ENCODE measurements at regions not wholly inside any gene's neighbourhood (a gene's known extent, or its start where the extent isn't known, plus 50 kb on each side); places are given as distances from the start of the nearest gene placed in this dataset.

DNA sequence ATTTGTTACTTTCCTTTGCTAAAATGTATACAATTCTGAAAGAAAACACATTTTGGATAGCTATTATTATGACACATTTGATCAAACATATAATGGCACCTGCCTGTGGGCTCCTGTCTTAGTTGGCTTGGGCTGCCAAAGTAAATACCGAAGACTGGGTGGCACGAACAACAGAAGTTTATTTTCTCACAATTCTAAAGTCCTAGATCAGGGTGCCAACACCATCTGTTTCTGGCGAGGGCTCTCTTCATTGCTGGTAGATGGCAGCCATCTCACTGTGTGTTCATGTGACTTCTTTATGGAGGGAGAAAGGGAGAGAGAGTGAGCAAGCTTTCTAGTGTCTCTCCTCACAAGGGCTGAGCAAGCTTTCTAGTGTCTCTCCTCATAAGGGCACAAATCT is 195.8 kb upstream of the FAM3C start:
- H3K27ac ChIP-seq (ENCODE audit: low read depth, low read length): no peak overlapping the region
- H3K23ac ChIP-seq (ENCODE audit: low read length): no peak overlapping the region
- H2BK5ac ChIP-seq (ENCODE audit: low read length): no peak overlapping the region
- H4K8ac ChIP-seq (ENCODE audit: low read depth, low read length): no peak overlapping the region
- no peak for DNase-seq
- no peak overlapping the region for H4K5ac ChIP-seq (ENCODE audit: low read length)
- H3K79me2 ChIP-seq (ENCODE audit: control insufficient read depth, insufficient read depth, low read length): no peaks in the 10 kb centered on the region
- H3K79me1 ChIP-seq (ENCODE audit: low read length): no peaks in the 10 kb centered on the region
- no peak overlapping the region for H2BK120ac ChIP-seq (ENCODE audit: low read depth, low read length)
- no peak overlapping the region for H3K4ac ChIP-seq (ENCODE audit: low read depth, low read length)
- no peaks in the 10 kb centered on the region for H3K27me3 ChIP-seq (ENCODE audit: insufficient read depth, low read length, poor library complexity)
- no peak overlapping the region for H2AK5ac ChIP-seq (ENCODE audit: low read length)
- no peak overlapping the region for H3K18ac ChIP-seq (ENCODE audit: low read length)
- H3K36me3 ChIP-seq (ENCODE audit: control insufficient read depth, insufficient read depth, low read length): no peaks in the 10 kb centered on the region
- no peaks in the 10 kb centered on the region for H3K4me1 ChIP-seq (ENCODE audit: control insufficient read depth, low read depth, low read length)
- H3K56ac ChIP-seq (ENCODE audit: low read length): no peak overlapping the region
- H2BK15ac ChIP-seq (replicated peaks; ENCODE audit: low read depth): no peak overlapping the region
- no peak overlapping the region for H3K9ac ChIP-seq (ENCODE audit: low read length)
- H3K4me2 ChIP-seq (ENCODE audit: low read length): no peak overlapping the region
- no peak overlapping the region for H3K4me3 ChIP-seq (ENCODE audit: low read length)
- WGBS (ENCODE audit: extremely low coverage, insufficient coverage, low lambda C conversion rate): no CpG with 5 or more reads among the region's 3 CpGs

DNA sequence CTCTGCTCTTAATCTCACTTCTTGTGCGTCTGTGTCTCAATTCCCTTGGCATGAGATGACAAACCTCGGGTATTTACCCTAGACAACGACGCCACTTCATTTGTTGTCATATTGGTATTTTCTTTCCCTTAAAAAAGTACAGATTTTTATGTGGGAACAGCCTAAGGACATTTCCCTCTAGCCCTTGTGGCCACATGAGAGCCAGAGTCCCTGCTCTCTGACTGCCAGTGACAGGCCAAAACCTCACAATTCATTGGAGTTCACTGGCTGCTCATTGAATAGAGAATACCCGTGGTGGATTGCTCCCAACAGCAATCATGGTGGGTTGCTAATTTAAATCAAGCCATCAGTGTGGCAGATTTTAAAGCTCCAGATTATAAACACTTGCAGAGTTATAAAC is 191.3 kb upstream of the FAM3C start:
- H3K27ac ChIP-seq (ENCODE audit: low read depth, low read length): no peak overlapping the region
- H3K4ac ChIP-seq (ENCODE audit: low read depth, low read length): no peak overlapping the region
- no peak overlapping the region for H3K9ac ChIP-seq (ENCODE audit: low read length)
- H3K23ac ChIP-seq (ENCODE audit: low read length): no peak overlapping the region
- no peaks in the 10 kb centered on the region for H3K36me3 ChIP-seq (ENCODE audit: control insufficient read depth, insufficient read depth, low read length)
- H4K8ac ChIP-seq (ENCODE audit: low read depth, low read length): no peak overlapping the region
- H3K79me1 ChIP-seq (ENCODE audit: low read length): no peaks in the 10 kb centered on the region
- no peak overlapping the region for H2BK120ac ChIP-seq (ENCODE audit: low read depth, low read length)
- no peak overlapping the region for H2BK5ac ChIP-seq (ENCODE audit: low read length)
- no peak overlapping the region for H3K4me2 ChIP-seq (ENCODE audit: low read length)
- no peak overlapping the region for H2BK15ac ChIP-seq (replicated peaks; ENCODE audit: low read depth)
- H3K4me3 ChIP-seq (ENCODE audit: low read length): no peak overlapping the region
- no peak overlapping the region for H2AK5ac ChIP-seq (ENCODE audit: low read length)
- no peak overlapping the region for H3K56ac ChIP-seq (ENCODE audit: low read length)
- no peak for DNase-seq
- H3K79me2 ChIP-seq (ENCODE audit: control insufficient read depth, insufficient read depth, low read length): no peaks in the 10 kb centered on the region
- no peak overlapping the region for H4K5ac ChIP-seq (ENCODE audit: low read length)
- no peaks in the 10 kb centered on the region for H3K4me1 ChIP-seq (ENCODE audit: control insufficient read depth, low read depth, low read length)
- no peaks in the 10 kb centered on the region for H3K27me3 ChIP-seq (ENCODE audit: insufficient read depth, low read length, poor library complexity)
- no CpG with 5 or more reads among the region's 5 CpGs for WGBS (ENCODE audit: extremely low coverage, insufficient coverage, low lambda C conversion rate)
- H3K18ac ChIP-seq (ENCODE audit: low read length): no peak overlapping the region

DNA sequence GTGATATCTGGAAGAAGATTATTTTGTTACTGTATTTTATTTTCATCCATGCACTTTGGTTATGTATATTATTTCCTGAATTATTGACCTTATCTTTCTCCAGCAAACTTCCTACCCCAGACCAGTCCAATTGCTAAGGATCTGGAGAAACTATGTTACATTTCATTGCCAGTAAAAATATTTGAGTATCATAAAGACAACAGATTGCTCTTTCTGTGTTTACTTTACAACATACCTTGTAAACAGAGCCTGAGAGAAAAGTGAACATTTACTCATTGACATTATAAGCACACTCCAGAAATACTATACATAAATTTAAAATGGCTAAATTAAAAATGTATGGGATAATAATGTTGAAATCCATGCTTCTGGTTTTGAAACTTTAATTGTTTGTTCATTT is 186.2 kb upstream of the FAM3C start:
- H3K36me3 ChIP-seq (ENCODE audit: control insufficient read depth, insufficient read depth, low read length): no peaks in the 10 kb centered on the region
- H4K5ac ChIP-seq (ENCODE audit: low read length): no peak overlapping the region
- DNase-seq: no peak
- H3K18ac ChIP-seq (ENCODE audit: low read length): no peak overlapping the region
- no peak overlapping the region for H2BK15ac ChIP-seq (replicated peaks; ENCODE audit: low read depth)
- no peak overlapping the region for H4K8ac ChIP-seq (ENCODE audit: low read depth, low read length)
- H3K79me2 ChIP-seq (ENCODE audit: control insufficient read depth, insufficient read depth, low read length): no peaks in the 10 kb centered on the region
- H3K9ac ChIP-seq (ENCODE audit: low read length): no peak overlapping the region
- H2AK5ac ChIP-seq (ENCODE audit: low read length): no peak overlapping the region
- H3K4me3 ChIP-seq (ENCODE audit: low read length): no peak overlapping the region
- no peak overlapping the region for H3K23ac ChIP-seq (ENCODE audit: low read length)
- no peak overlapping the region for H3K27ac ChIP-seq (ENCODE audit: low read depth, low read length)
- no peak overlapping the region for H2BK120ac ChIP-seq (ENCODE audit: low read depth, low read length)
- no peak overlapping the region for H2BK5ac ChIP-seq (ENCODE audit: low read length)
- no peaks in the 10 kb centered on the region for H3K79me1 ChIP-seq (ENCODE audit: low read length)
- H3K4ac ChIP-seq (ENCODE audit: low read depth, low read length): no peak overlapping the region
- no peak overlapping the region for H3K56ac ChIP-seq (ENCODE audit: low read length)
- H3K27me3 ChIP-seq (ENCODE audit: insufficient read depth, low read length, poor library complexity): no peaks in the 10 kb centered on the region
- no peak overlapping the region for H3K4me2 ChIP-seq (ENCODE audit: low read length)
- no peaks in the 10 kb centered on the region for H3K4me1 ChIP-seq (ENCODE audit: control insufficient read depth, low read depth, low read length)

DNA sequence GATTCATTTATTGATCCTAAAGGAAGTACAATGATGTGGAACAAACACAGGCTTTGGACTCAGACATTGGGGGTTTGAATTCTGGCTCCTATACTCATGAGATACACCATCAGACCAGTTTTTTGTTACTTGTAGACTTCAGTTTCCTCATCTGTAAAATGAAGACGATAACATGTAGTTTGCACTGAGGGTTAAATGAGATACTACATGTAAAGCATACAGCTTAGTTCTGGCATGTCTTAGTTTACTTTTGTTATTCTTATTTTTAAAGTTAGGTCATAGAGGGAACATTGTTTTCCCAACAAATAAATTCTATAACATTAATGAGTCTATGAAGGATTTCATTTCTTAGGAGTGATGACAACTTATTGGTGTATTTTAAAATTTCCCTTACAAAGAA is 183.5 kb upstream of the FAM3C start:
- Histone ChIP-seq H2BK5ac (ENCODE audit: low read length) (no peak overlapping the region), H3K4me1 (ENCODE audit: control insufficient read depth, low read depth, low read length) (no peaks in the 10 kb centered on the region), H3K27ac (ENCODE audit: low read depth, low read length) (no peak overlapping the region), H3K4me2 (ENCODE audit: low read length) (no peak overlapping the region), H4K8ac (ENCODE audit: low read depth, low read length) (no peak overlapping the region), H4K5ac (ENCODE audit: low read length) (no peak overlapping the region), H2BK15ac (replicated peaks; ENCODE audit: low read depth) (no peak overlapping the region), H3K18ac (ENCODE audit: low read length) (no peak overlapping the region), H3K4ac (ENCODE audit: low read depth, low read length) (no peak overlapping the region), H3K27me3 (ENCODE audit: insufficient read depth, low read length, poor library complexity) (no peaks in the 10 kb centered on the region), H2AK5ac (ENCODE audit: low read length) (no peak overlapping the region), H3K36me3 (ENCODE audit: control insufficient read depth, insufficient read depth, low read length) (no peaks in the 10 kb centered on the region), H3K9ac (ENCODE audit: low read length) (no peak overlapping the region), H3K79me2 (ENCODE audit: control insufficient read depth, insufficient read depth, low read length) (no peaks in the 10 kb centered on the region), H2BK120ac (ENCODE audit: low read depth, low read length) (no peak overlapping the region), H3K23ac (ENCODE audit: low read length) (no peak overlapping the region), H3K79me1 (ENCODE audit: low read length) (no peaks in the 10 kb centered on the region), H3K4me3 (ENCODE audit: low read length) (no peak overlapping the region), H3K56ac (ENCODE audit: low read length) (no peak overlapping the region)
- DNase-seq: no peak
- WGBS (ENCODE audit: extremely low coverage, insufficient coverage, low lambda C conversion rate): no CpG with 5 or more reads among the region's 1 CpG

DNA sequence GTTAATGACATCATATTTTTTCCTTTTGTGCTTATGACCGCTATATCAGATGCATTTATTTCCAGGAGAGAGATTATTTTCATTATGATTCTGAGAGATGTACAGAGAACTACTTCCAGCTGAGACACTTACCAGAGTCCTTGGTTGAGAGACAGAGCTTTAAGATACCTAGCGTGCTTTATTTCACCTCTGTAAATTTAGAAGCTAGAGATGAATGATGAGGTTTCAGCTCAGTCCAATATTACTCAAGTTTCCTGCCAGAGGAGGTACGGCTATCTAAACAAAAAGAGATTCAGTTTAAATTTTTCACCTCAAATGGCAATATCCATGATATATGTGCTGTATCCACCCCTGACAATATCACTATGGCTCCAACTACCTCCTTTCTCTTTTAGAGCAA is 182.6 kb upstream of the FAM3C start:
- no peak overlapping the region for H3K56ac ChIP-seq (ENCODE audit: low read length)
- no CpG with 5 or more reads among the region's 3 CpGs for WGBS (ENCODE audit: extremely low coverage, insufficient coverage, low lambda C conversion rate)
- H2BK5ac ChIP-seq (ENCODE audit: low read length): no peak overlapping the region
- no peak overlapping the region for H4K5ac ChIP-seq (ENCODE audit: low read length)
- H3K36me3 ChIP-seq (ENCODE audit: control insufficient read depth, insufficient read depth, low read length): no peaks in the 10 kb centered on the region
- no peaks in the 10 kb centered on the region for H3K79me2 ChIP-seq (ENCODE audit: control insufficient read depth, insufficient read depth, low read length)
- no peak overlapping the region for H4K8ac ChIP-seq (ENCODE audit: low read depth, low read length)
- H3K4me3 ChIP-seq (ENCODE audit: low read length): no peak overlapping the region
- no peak overlapping the region for H2AK5ac ChIP-seq (ENCODE audit: low read length)
- no peaks in the 10 kb centered on the region for H3K79me1 ChIP-seq (ENCODE audit: low read length)
- H3K4me2 ChIP-seq (ENCODE audit: low read length): no peak overlapping the region
- no peaks in the 10 kb centered on the region for H3K27me3 ChIP-seq (ENCODE audit: insufficient read depth, low read length, poor library complexity)
- H3K4ac ChIP-seq (ENCODE audit: low read depth, low read length): no peak overlapping the region
- no peak overlapping the region for H3K23ac ChIP-seq (ENCODE audit: low read length)
- H3K18ac ChIP-seq (ENCODE audit: low read length): no peak overlapping the region
- no peak overlapping the region for H3K27ac ChIP-seq (ENCODE audit: low read depth, low read length)
- no peak overlapping the region for H3K9ac ChIP-seq (ENCODE audit: low read length)
- no peak overlapping the region for H2BK15ac ChIP-seq (replicated peaks; ENCODE audit: low read depth)
- no peak for DNase-seq
- H2BK120ac ChIP-seq (ENCODE audit: low read depth, low read length): no peak overlapping the region
- no peaks in the 10 kb centered on the region for H3K4me1 ChIP-seq (ENCODE audit: control insufficient read depth, low read depth, low read length)

DNA sequence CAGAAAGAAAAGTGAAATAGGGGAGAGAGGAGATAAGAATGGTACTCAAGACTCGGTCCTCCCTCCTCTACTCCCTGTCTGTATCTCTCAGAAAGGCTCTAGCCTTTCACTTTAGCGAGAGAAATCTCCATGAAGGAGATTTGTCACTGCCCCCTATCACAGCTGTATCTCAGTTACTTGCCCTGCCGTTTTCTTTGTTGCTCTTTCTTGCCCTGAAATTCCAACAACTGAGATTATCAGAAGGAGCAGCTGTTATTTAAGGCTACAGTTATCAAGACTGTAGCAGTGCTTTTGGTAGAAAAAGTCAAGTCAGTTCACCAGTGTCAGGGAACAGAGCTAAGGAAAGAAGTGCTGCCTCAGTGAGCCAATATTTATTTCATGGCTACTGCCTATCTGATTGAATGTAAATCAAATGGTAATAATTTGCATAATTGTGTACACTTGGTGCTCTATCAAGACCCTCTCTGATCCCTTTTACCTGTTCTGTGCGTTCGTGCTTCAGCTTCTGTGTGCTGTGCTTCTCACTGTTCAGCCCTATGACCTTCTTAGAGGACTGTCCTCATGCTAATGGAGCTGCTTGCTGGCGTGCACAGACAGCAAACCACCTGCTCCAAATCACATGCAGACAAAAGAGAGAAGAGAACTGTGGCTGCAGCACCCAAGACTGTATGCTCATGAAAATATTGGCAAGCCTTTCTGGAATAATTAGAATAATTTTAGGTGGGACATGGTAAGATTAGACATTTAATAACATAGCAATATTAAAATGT is 180.2 kb upstream of the FAM3C start:
- no peaks in the 10 kb centered on the region for H3K79me1 ChIP-seq (ENCODE audit: low read length)
- no peak overlapping the region for H3K4me3 ChIP-seq (ENCODE audit: low read length)
- no peak overlapping the region for H3K9ac ChIP-seq (ENCODE audit: low read length)
- H4K8ac ChIP-seq (ENCODE audit: low read depth, low read length): no peak overlapping the region
- H3K56ac ChIP-seq (ENCODE audit: low read length): no peak overlapping the region
- no peak overlapping the region for H3K18ac ChIP-seq (ENCODE audit: low read length)
- no peaks in the 10 kb centered on the region for H3K4me1 ChIP-seq (ENCODE audit: control insufficient read depth, low read depth, low read length)
- no peak overlapping the region for H3K4ac ChIP-seq (ENCODE audit: low read depth, low read length)
- WGBS (ENCODE audit: extremely low coverage, insufficient coverage, low lambda C conversion rate): no CpG with 5 or more reads among the region's 6 CpGs
- H3K23ac ChIP-seq (ENCODE audit: low read length): no peak overlapping the region
- DNase-seq: peak; percentile 9
- H3K27ac ChIP-seq (ENCODE audit: low read depth, low read length): no peak overlapping the region
- H2BK15ac ChIP-seq (replicated peaks; ENCODE audit: low read depth): no peak overlapping the region
- no peaks in the 10 kb centered on the region for H3K79me2 ChIP-seq (ENCODE audit: control insufficient read depth, insufficient read depth, low read length)
- H3K27me3 ChIP-seq (ENCODE audit: insufficient read depth, low read length, poor library complexity): no peaks in the 10 kb centered on the region
- H2AK5ac ChIP-seq (ENCODE audit: low read length): no peak overlapping the region
- no peak overlapping the region for H3K4me2 ChIP-seq (ENCODE audit: low read length)
- no peaks in the 10 kb centered on the region for H3K36me3 ChIP-seq (ENCODE audit: control insufficient read depth, insufficient read depth, low read length)
- H2BK5ac ChIP-seq (ENCODE audit: low read length): no peak overlapping the region
- no peak overlapping the region for H2BK120ac ChIP-seq (ENCODE audit: low read depth, low read length)
- no peak overlapping the region for H4K5ac ChIP-seq (ENCODE audit: low read length)

Data from mesendoderm (in vitro differentiated cells).